HL-60 (cell line): ENCODE measurements at regions not wholly inside any gene's neighbourhood (a gene's known extent, or its start where the extent isn't known, plus 50 kb on each side); places are given as distances from the start of the nearest gene placed in this dataset.

Experiments
- CTCF ChIP-seq: IDR thresholded peaks from one replicate; pipeline ENCODE4 v1.5.1; 2011; ENCODE audit warnings: low read length, control low read depth, inconsistent platforms; ENCODE audit not compliant: insufficient read depth
- GABPA ChIP-seq: IDR thresholded peaks from 2 replicates; pipeline ENCODE4 v1.6.1; 2012; ENCODE audit warnings: low read depth
- TF ChIP-seq, protein P1 (sequence below): IDR thresholded peaks from 2 replicates; pipeline ENCODE4 v1.6.1; 2012; ENCODE audit warnings: low read depth; ENCODE audit not compliant: insufficient replicate concordance

- TF ChIP-seq CTCF = no peak
- TF ChIP-seq GABPA = no peak
- TF ChIP-seq, protein P1, sequence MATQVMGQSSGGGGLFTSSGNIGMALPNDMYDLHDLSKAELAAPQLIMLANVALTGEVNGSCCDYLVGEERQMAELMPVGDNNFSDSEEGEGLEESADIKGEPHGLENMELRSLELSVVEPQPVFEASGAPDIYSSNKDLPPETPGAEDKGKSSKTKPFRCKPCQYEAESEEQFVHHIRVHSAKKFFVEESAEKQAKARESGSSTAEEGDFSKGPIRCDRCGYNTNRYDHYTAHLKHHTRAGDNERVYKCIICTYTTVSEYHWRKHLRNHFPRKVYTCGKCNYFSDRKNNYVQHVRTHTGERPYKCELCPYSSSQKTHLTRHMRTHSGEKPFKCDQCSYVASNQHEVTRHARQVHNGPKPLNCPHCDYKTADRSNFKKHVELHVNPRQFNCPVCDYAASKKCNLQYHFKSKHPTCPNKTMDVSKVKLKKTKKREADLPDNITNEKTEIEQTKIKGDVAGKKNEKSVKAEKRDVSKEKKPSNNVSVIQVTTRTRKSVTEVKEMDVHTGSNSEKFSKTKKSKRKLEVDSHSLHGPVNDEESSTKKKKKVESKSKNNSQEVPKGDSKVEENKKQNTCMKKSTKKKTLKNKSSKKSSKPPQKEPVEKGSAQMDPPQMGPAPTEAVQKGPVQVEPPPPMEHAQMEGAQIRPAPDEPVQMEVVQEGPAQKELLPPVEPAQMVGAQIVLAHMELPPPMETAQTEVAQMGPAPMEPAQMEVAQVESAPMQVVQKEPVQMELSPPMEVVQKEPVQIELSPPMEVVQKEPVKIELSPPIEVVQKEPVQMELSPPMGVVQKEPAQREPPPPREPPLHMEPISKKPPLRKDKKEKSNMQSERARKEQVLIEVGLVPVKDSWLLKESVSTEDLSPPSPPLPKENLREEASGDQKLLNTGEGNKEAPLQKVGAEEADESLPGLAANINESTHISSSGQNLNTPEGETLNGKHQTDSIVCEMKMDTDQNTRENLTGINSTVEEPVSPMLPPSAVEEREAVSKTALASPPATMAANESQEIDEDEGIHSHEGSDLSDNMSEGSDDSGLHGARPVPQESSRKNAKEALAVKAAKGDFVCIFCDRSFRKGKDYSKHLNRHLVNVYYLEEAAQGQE = no peak
These were observed 133.9 kb downstream of the TBX5 start for GRCh38 chr12:114272071-114272470.
